K562 (cell line): ENCODE measurements at regions not wholly inside any gene's neighbourhood (a gene's known extent, or its start where the extent isn't known, plus 50 kb on each side); places are given as distances from the start of the nearest gene placed in this dataset.

Source experiments
- ATAC-seq: fragments of 200-7000 bp; cut with Tn5 transposase; 3 replicates; pipeline ENCODE4 v1.9.1; 2020; ENCODE audit warnings: moderate library complexity
- BruUV-seq: library from RNA; stranded (reverse); fragments of 400-500 nt; replicated peaks from 2 replicates; lab custom pipeline; 2021; lab: Mats Ljungman, UMichigan
- CTCF ChIA-PET: fragments of 300-600 bp; formaldehyde crosslinking; extraction: SDS; loops from one replicate; lab custom pipeline; 2021; ENCODE audit warnings: low intra/inter-chr PET ratio; lab: Yijun Ruan, JAX
- POLR2A ChIA-PET: fragments of 300-600, 350-650 bp; sonication (Branson Sonifier 250); formaldehyde crosslinking; extraction: SDS; loops from one replicate; lab custom pipeline; 2021; ENCODE audit warnings: antibody characterized with exemption, inconsistent platforms; lab: Yijun Ruan, JAX
- DNase-seq, 4 experiments: peaks; one replicate each; pipeline versions ENCODE4 v3.0.0 to v3.0.0-alpha.2; 2011 to 2018; ENCODE audit warnings: low spot score in 3 of 4, mixed read lengths in 3 of 4; ENCODE audit errors: extremely low read depth in 1 of 4
- FAIRE-seq: peaks from 2 replicates; lab custom pipeline; 2011; peaks lifted over from hg19 to GRCh38; lab: Jason Lieb, UNC
- H2AFZ ChIP-seq: 2 replicates; pipeline ENCODE4 v1.6.0; 2011; ENCODE audit warnings: low read depth, low read length, control low read depth, inconsistent platforms
- H3K27ac ChIP-seq: fragments of 200-600 bp; 3 replicates; pipeline ENCODE4 v1.8.0; 2011; ENCODE audit warnings: low read depth, mild to moderate bottlenecking, control low read depth, inconsistent platforms, low read length, moderate library complexity, mixed read lengths; ENCODE audit errors: extremely low read depth
- H3K27me3 ChIP-seq, 2 experiments: fragments of 300-600 bp in 1 of 2; 2 replicates in 1 of 2; 3 replicates in 1 of 2; pipeline versions ENCODE4 v1.6.0 to v1.8.0; 2011; ENCODE audit warnings: inconsistent platforms in 2 of 2, low read length in 2 of 2, mild to moderate bottlenecking in 1 of 2, mixed read lengths in 1 of 2, moderate library complexity in 1 of 2; ENCODE audit not compliant: control insufficient read depth in 2 of 2, insufficient read depth in 2 of 2
- H3K36me3 ChIP-seq: fragments of 300-600 bp; 3 replicates; pipeline ENCODE4 v1.8.0; 2011; ENCODE audit warnings: mild to moderate bottlenecking, low read length, inconsistent platforms; ENCODE audit not compliant: control insufficient read depth, insufficient read depth
- H3K4me1 ChIP-seq, 2 experiments: fragments of 200-600 bp in 1 of 2; replicated peaks in 1 of 2; 2 replicates in 1 of 2; 3 replicates in 1 of 2; pipeline versions ENCODE4 v1.5.1 to v1.8.0; 2011; ENCODE audit warnings: inconsistent platforms in 2 of 2, low read length in 2 of 2, mild to moderate bottlenecking in 1 of 2, mixed read lengths in 1 of 2, moderate library complexity in 1 of 2; ENCODE audit not compliant: control insufficient read depth in 2 of 2, insufficient read depth in 2 of 2
- H3K4me2 ChIP-seq: 2 replicates; pipeline ENCODE4 v1.6.1; 2011; ENCODE audit warnings: low read length, control low read depth, inconsistent platforms, mixed read lengths; ENCODE audit not compliant: insufficient read depth
- H3K4me3 ChIP-seq: fragments of 200-600 bp; sonication (generic), shearing (Covaris generic); 2 replicates; pipeline ENCODE4 v1.5.1; 2016; ENCODE audit warnings: control low read depth, inconsistent platforms
- H3K79me2 ChIP-seq: fragments of 200-600 bp; 3 replicates; pipeline ENCODE4 v1.8.0; 2011; ENCODE audit warnings: low read length, inconsistent platforms; ENCODE audit not compliant: control insufficient read depth, insufficient read depth
- H3K9ac ChIP-seq, 2 experiments: 2 replicates each; pipeline versions ENCODE4 v1.6.0 to v1.6.1; 2011; ENCODE audit warnings: low read depth in 2 of 2, low read length in 2 of 2, control low read depth in 1 of 2, inconsistent platforms in 1 of 2, mild to moderate bottlenecking in 1 of 2, mixed read lengths in 1 of 2; ENCODE audit not compliant: insufficient read depth in 1 of 2
- H3K9me1 ChIP-seq: one replicate; pipeline ENCODE4 v1.6.0; 2011; ENCODE audit warnings: inconsistent platforms, mild to moderate bottlenecking, low read length, moderate library complexity; ENCODE audit not compliant: control insufficient read depth, insufficient read depth
- H3K9me3 ChIP-seq: replicated peaks from 2 replicates; pipeline ENCODE4 v1.5.1; 2011; ENCODE audit warnings: low read depth, low read length, inconsistent platforms; ENCODE audit not compliant: control insufficient read depth, insufficient read depth
- H4K20me1 ChIP-seq: replicated peaks from 2 replicates; pipeline ENCODE4 v1.6.1; 2011; ENCODE audit warnings: low read length, inconsistent platforms, mixed read lengths; ENCODE audit not compliant: control insufficient read depth, insufficient read depth
- ATF4 ChIP-seq: fragments of 450-650 bp; formaldehyde crosslinking; IDR thresholded peaks from 2 replicates; pipeline ENCODE4 v1.4.0; 2022; ENCODE audit warnings: mild to moderate bottlenecking, moderate library complexity
- CAMTA2 ChIP-seq: fragments of 250-450 bp; sonication (Bioruptor Pico); conservative IDR thresholded peaks from 2 replicates; pipeline ENCODE4 v1.5.1; 2022
- FUS ChIP-seq: fragments of 200-400 bp; formaldehyde crosslinking; optimal IDR thresholded peaks from 2 replicates; pipeline ENCODE3; 2017; ENCODE audit warnings: low read depth, low read length
- GTF2B ChIP-seq: IDR thresholded peaks from 2 replicates; pipeline ENCODE4 v1.6.1; 2011; ENCODE audit not compliant: insufficient read length; ENCODE audit errors: extremely low read depth
- HINFP ChIP-seq: fragments of 450-650 bp; conservative IDR thresholded peaks from 2 replicates; pipeline ENCODE4 v1.6.1; 2016; ENCODE audit warnings: missing genetic modification characterization, low read depth, mild to moderate bottlenecking, control low read depth, missing compliant biosample characterization
- HMBOX1 ChIP-seq: sonication (generic); IDR thresholded peaks from 2 replicates; pipeline ENCODE4 v1.6.1; 2016
- L3MBTL2 ChIP-seq: fragments of 450-650 bp; IDR thresholded peaks from 2 replicates; pipeline ENCODE4 v1.6.1; 2016; ENCODE audit warnings: mild to moderate bottlenecking, moderate library complexity
- MTA3 ChIP-seq: fragments of 450-650 bp; formaldehyde crosslinking; IDR thresholded peaks from 2 replicates; pipeline ENCODE4 v1.6.1; 2017; ENCODE audit warnings: mild to moderate bottlenecking, borderline replicate concordance
- SETDB1 ChIP-seq: IDR thresholded peaks from one replicate; pipeline ENCODE4 v1.6.1; 2012; ENCODE audit warnings: low read length, control low read depth, inconsistent platforms
- TAF1 ChIP-seq: IDR thresholded peaks from 2 replicates; pipeline ENCODE4 v1.6.1; 2011; ENCODE audit warnings: mild to moderate bottlenecking, low read length, moderate library complexity; ENCODE audit not compliant: insufficient read depth, control insufficient read depth, severe bottlenecking; ENCODE audit errors: extremely low read depth
- ZNF41 ChIP-seq: fragments of 250-450 bp; sonication (Bioruptor Pico); conservative IDR thresholded peaks from 2 replicates; pipeline ENCODE4 v1.4.0; 2020; ENCODE audit warnings: mild to moderate bottlenecking
- ZNF57 ChIP-seq: fragments of 450-650 bp; formaldehyde crosslinking; IDR thresholded peaks from 2 replicates; pipeline ENCODE4 v1.4.0; 2020; ENCODE audit warnings: mild to moderate bottlenecking, moderate library complexity
- ZNF76 ChIP-seq: fragments of 250-450 bp; sonication (Bioruptor Pico); IDR thresholded peaks from 2 replicates; pipeline ENCODE4 v1.4.0; 2020; ENCODE audit warnings: mild to moderate bottlenecking, moderate library complexity, borderline replicate concordance
- WGBS: fragments of 100-300 bp; shearing (Covaris generic); methylation state at CpG from one replicate; pipeline ENCODE4 v1.1.6; 2016; ENCODE audit warnings: low coverage, mixed read lengths; ENCODE audit not compliant: insufficient coverage; ENCODE audit errors: missing lambda C conversion rate; 5-methylcytosine and 5-hydroxymethylcytosine counted together
- in situ Hi-C: fragments of 300-500 bp; cut with MboI; formaldehyde crosslinking; loops from 4 replicates; pipeline ENCODE4 v1.15.0; 2018; ENCODE audit warnings: inconsistent platforms, mixed read lengths
- intact Hi-C: fragments of 100-400 bp; cut with micrococcal nuclease; formaldehyde crosslinking; loops from 2 replicates; pipeline ENCODE4 v1.14.2; 2022

GRCh38 chr21:41670056-41670805 lies 96.6 kb downstream of the RIPK4 start (continued):
- TF ChIP-seq L3MBTL2 (no peak), FUS (no peak), TAF1 (no peak), CAMTA2 (CRISPR knock-in tag) (no peak)

- Histone ChIP-seq H3K79me2 (no peaks in the 10 kb centered on the region), H2AFZ (no peak overlapping the region), H3K4me3 (no peak overlapping the region), H3K9me3 (no peaks in the 10 kb centered on the region), H3K4me2 (no peak overlapping the region), H3K9ac (no peak overlapping the region), H3K9me1 (no peaks in the 10 kb centered on the region), H3K27me3 (peaks cover 24 to 62% of the 10 kb centered on the region in 2 experiments), H3K4me1 (peaks cover 0 to 11% of the 10 kb centered on the region in 2 experiments; a peak in 2 of 5 replicates), H3K27ac (no peak overlapping the region), H4K20me1 (no peaks in the 10 kb centered on the region; the same call in 1 of the 2 replicates), H3K36me3 (no peaks in the 10 kb centered on the region)
- no TSS peak for BruUV-seq
- intact Hi-C loops = no loop called here
- ATAC-seq (no peak), FAIRE-seq (no peak), DNase-seq (no peak)
- WGBS = 2% methylated on average over 4 of the region's 4 CpGs
- POLR2A ChIA-PET = no interaction called here
- CTCF ChIA-PET = no interaction called here
- in situ Hi-C loops = no loop called here
- no peak for TF ChIP-seq SETDB1
- no peak for TF ChIP-seq ZNF57 (CRISPR knock-in tag)
- TF ChIP-seq MTA3 = no peak
- no peak for TF ChIP-seq ZNF76 (CRISPR knock-in tag)
- TF ChIP-seq ZNF41 = no peak
- TF ChIP-seq GTF2B = no peak
- TF ChIP-seq HMBOX1 = no peak
- no peak for TF ChIP-seq ATF4 (CRISPR knock-in tag)
- no peak for TF ChIP-seq HINFP (tag)
These were observed 97.4 kb downstream of the RIPK4 start for GRCh38 chr21:41669533-41669830.
